HFFc6 (cell line): ENCODE measurements at regions not wholly inside any gene's neighbourhood (a gene's known extent, or its start where the extent isn't known, plus 50 kb on each side); places are given as distances from the start of the nearest gene placed in this dataset.

ENCODE experiments used
- DNase-seq: peaks from one replicate; pipeline ENCODE4 v3.0.0-alpha.2; 2018
- H3K27ac Mint-ChIP-seq: 2 replicates; pipeline ENCODE4 v1.8.0; 2020; ENCODE audit warnings: mild to moderate bottlenecking, mixed read lengths
- H3K27me3 Mint-ChIP-seq: 2 replicates; pipeline ENCODE4 v1.8.0; 2021; ENCODE audit warnings: mild to moderate bottlenecking, moderate library complexity, mixed read lengths; ENCODE audit not compliant: insufficient read depth
- H3K36me3 Mint-ChIP-seq: 2 replicates; pipeline ENCODE4 v1.8.0; 2021; ENCODE audit warnings: low read depth, mixed read lengths
- H3K4me1 Mint-ChIP-seq: 2 replicates; pipeline ENCODE4 v1.8.0; 2020; ENCODE audit warnings: low read depth, mixed read lengths
- H3K4me3 Mint-ChIP-seq: 2 replicates; pipeline ENCODE4 v1.8.0; 2020; ENCODE audit warnings: mild to moderate bottlenecking, moderate library complexity, mixed read lengths
- H3K9me3 Mint-ChIP-seq: 2 replicates; pipeline ENCODE4 v1.8.0; 2020; ENCODE audit warnings: mild to moderate bottlenecking, mixed read lengths
- TF ChIP-seq, protein P1 (sequence below): fragments of 200-600 bp; sonication (generic); IDR thresholded peaks from 2 replicates; pipeline ENCODE4 v1.5.0; 2021; ENCODE audit warnings: antibody characterized with exemption, mild to moderate bottlenecking

DNA sequence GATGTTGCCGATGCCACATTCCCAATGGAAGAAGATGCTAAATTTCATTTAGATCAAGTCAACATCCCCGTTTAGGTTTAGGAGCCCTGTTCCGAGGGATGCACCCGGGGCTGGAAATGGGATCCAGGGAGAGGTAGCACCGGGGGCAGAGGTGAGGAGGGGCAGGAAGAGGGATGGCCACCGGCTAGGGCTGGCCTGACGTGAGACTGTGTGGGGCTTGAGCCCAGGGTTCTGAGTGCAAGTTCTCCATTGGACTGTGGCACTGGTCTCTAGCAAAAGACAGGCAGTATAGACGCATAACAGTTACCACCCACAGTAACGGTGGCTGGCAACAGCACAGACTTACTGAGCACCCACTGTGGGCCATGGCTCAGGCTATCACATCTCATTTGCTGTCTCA is 209.0 kb upstream of the MVB12B start:
- TF ChIP-seq, protein P1, sequence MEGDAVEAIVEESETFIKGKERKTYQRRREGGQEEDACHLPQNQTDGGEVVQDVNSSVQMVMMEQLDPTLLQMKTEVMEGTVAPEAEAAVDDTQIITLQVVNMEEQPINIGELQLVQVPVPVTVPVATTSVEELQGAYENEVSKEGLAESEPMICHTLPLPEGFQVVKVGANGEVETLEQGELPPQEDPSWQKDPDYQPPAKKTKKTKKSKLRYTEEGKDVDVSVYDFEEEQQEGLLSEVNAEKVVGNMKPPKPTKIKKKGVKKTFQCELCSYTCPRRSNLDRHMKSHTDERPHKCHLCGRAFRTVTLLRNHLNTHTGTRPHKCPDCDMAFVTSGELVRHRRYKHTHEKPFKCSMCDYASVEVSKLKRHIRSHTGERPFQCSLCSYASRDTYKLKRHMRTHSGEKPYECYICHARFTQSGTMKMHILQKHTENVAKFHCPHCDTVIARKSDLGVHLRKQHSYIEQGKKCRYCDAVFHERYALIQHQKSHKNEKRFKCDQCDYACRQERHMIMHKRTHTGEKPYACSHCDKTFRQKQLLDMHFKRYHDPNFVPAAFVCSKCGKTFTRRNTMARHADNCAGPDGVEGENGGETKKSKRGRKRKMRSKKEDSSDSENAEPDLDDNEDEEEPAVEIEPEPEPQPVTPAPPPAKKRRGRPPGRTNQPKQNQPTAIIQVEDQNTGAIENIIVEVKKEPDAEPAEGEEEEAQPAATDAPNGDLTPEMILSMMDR: no peak
- Mint-ChIP-seq H3K36me3 (no peaks in the 10 kb centered on the region), H3K4me3 (no peak overlapping the region), H3K9me3 (no peaks in the 10 kb centered on the region), H3K4me1 (no peaks in the 10 kb centered on the region), H3K27ac (no peak overlapping the region), H3K27me3 (peaks cover 56% of the 10 kb centered on the region)
- DNase-seq: no peak

DNA sequence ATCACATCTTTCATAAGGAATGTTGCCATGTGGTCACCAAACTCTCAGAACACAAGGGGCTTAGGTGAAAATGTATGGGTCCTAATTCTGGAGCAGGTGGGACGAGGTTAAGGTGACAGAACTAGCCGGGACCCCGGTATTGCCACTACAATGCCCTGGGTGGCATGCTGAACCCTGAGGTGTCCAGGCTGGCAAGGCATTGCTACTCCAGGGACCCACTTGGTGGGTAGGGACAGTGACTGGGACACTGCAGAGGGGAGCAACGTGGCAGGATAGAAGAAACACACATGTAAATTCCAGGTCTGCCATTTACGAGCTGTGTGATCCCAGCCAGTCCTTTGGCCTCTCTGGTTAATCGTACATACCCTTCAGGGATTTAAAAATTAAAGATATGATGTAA is 206.9 kb upstream of the MVB12B start:
- H3K27me3 Mint-ChIP-seq: peaks cover 45% of the 10 kb centered on the region
- no peak overlapping the region for H3K4me3 Mint-ChIP-seq
- no peaks in the 10 kb centered on the region for H3K36me3 Mint-ChIP-seq
- H3K27ac Mint-ChIP-seq: no peak overlapping the region
- H3K4me1 Mint-ChIP-seq: no peaks in the 10 kb centered on the region
- no peaks in the 10 kb centered on the region for H3K9me3 Mint-ChIP-seq
- DNase-seq: no peak
- TF ChIP-seq, protein P1: no peak

DNA sequence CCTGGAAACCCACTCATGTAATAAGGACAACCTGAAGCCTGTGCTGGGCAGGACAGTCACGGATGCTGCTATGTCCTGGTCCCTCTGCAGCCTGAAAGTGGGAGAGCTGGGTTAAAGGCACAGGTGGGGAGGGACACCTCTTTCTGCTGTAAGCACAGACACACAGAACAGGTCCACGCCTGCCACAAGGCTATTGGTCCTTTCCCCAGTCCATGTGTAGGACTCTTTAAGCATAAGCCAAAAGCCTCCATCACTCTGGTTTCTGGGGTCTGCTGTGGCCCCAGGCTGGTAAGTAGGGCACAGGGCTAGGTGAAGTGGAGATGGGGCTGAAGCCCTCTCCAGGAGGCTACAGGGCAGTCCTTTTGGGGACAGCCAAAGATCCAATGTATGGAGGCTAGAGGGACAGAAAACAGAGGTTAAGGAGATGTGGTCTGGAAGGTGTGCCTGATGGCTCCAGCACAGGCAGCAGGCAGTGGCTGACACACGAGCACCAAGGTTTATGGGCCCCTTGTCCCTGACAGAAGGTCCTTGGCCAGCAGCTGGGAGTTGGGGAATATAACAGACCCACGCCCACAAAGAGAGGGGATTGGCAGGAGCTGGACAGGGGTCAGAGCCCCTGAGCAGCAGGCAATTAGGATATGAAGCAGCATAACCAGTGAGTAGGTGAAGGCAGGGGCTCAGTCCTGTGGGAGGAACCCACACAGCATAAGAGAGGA is 203.6 kb upstream of the MVB12B start:
- TF ChIP-seq, protein P1: no peak
- H3K27ac Mint-ChIP-seq: no peak overlapping the region
- no peaks in the 10 kb centered on the region for H3K4me1 Mint-ChIP-seq
- no peaks in the 10 kb centered on the region for H3K36me3 Mint-ChIP-seq
- DNase-seq: no peak
- no peaks in the 10 kb centered on the region; the same call in 1 of the 2 replicates for H3K9me3 Mint-ChIP-seq
- H3K4me3 Mint-ChIP-seq: no peak overlapping the region
- H3K27me3 Mint-ChIP-seq: peaks cover 37% of the 10 kb centered on the region

DNA sequence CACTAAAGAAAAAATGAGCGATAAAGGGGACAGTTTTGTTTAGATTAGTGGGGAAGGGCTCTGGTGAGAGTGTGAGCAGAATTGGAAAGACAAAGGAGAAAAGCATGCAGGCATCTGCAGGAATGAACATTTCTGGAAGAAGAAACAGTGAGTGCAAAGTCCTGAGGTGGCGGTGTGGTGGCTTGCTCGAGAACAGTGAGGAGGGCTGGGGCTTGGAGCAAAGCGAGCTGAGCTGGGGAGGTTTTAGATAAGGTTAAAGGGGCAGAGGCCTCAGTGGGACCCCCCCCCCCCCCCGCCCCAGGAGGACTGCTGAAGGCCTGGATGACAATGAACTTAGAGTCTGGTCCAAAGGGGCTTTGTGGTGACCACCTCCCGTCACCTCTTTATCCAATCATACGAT is 202.7 kb upstream of the MVB12B start:
- peaks cover 39% of the 10 kb centered on the region for H3K27me3 Mint-ChIP-seq
- TF ChIP-seq, protein P1: no peak
- no peak overlapping the region for H3K4me3 Mint-ChIP-seq
- H3K4me1 Mint-ChIP-seq: no peaks in the 10 kb centered on the region
- H3K27ac Mint-ChIP-seq: no peak overlapping the region
- no peak for DNase-seq
- no peaks in the 10 kb centered on the region; the same call in 1 of the 2 replicates for H3K9me3 Mint-ChIP-seq
- no peaks in the 10 kb centered on the region for H3K36me3 Mint-ChIP-seq

DNA sequence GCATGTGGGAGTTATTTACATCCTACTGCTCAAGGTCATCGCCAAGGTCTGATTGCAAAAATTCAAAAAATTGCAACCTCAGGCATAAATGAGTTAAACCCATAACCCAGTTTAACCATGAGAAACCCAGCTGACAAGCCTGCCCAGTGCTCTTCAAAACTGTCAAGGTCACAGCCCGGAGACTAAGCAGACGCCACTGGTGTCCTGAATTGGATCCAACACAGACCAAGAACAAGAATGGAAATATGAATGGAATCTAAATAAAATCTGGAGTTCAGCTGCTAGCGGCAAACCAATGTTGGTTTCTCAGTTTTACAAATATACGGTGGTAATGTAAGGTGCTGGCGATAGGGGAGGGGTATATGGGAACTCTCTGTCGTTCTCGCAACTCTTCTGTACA is 201.5 kb upstream of the MVB12B start:
- Mint-ChIP-seq H3K9me3 (no peaks in the 10 kb centered on the region; the same call in 1 of the 2 replicates), H3K4me3 (no peak overlapping the region), H3K27ac (no peak overlapping the region), H3K27me3 (peaks cover 41% of the 10 kb centered on the region), H3K36me3 (no peaks in the 10 kb centered on the region), H3K4me1 (no peaks in the 10 kb centered on the region)
- no peak for DNase-seq
- TF ChIP-seq, protein P1: no peak
